Activated B cell treated with CpG ODN at 0.5 μM for 24 hours (primary cell): ENCODE measurements at regions not wholly inside any gene's neighbourhood (a gene's known extent, or its start where the extent isn't known, plus 50 kb on each side); places are given as distances from the start of the nearest gene placed in this dataset.

Experiments
- ATAC-seq: fragments of 200-7000 bp; cut with Tn5 transposase; one replicate; pipeline ENCODE4 v1.10.0; 2021; ENCODE audit warnings: low read depth, mild to moderate bottlenecking, moderate library complexity
- CTCF ChIA-PET: fragments of 350-600 bp; sonication (Branson Sonifier 250); formaldehyde crosslinking; loops from one replicate; lab custom pipeline; 2021; ENCODE audit warnings: antibody characterized with exemption; lab: Charles Lee
- POLR2A ChIA-PET: fragments of 350-600 bp; sonication (Branson Sonifier 250); formaldehyde crosslinking; loops from one replicate; lab custom pipeline; 2021; ENCODE audit warnings: antibody characterized with exemption; lab: Charles Lee
- DNase-seq: peaks from one replicate; pipeline ENCODE4 v3.0.0; 2022
- H3K27ac Mint-ChIP-seq: one replicate; pipeline ENCODE4 v1.8.0; 2020; ENCODE audit warnings: mixed read lengths
- H3K27me3 Mint-ChIP-seq: one replicate; pipeline ENCODE4 v1.8.0; 2021; ENCODE audit warnings: mixed read lengths
- H3K36me3 Mint-ChIP-seq: one replicate; pipeline ENCODE4 v1.8.0; 2021; ENCODE audit warnings: low read depth, mixed read lengths
- H3K4me1 Mint-ChIP-seq: one replicate; pipeline ENCODE4 v1.8.0; 2021; ENCODE audit warnings: mixed read lengths
- H3K4me3 Mint-ChIP-seq: one replicate; pipeline ENCODE4 v1.8.0; 2020; ENCODE audit warnings: mild to moderate bottlenecking, mixed read lengths
- H3K9me3 Mint-ChIP-seq: one replicate; pipeline ENCODE4 v1.8.0; 2020; ENCODE audit warnings: mixed read lengths
- intact Hi-C: fragments of 100-400 bp; cut with micrococcal nuclease; formaldehyde crosslinking; loops from one replicate; pipeline ENCODE4 v1.15.1; 2024
- TF ChIP-seq, protein P1 (sequence below): fragments of 200-600 bp; IDR thresholded peaks from one replicate; pipeline ENCODE4 v1.8.0; 2022; ENCODE audit warnings: antibody characterized with exemption, mild to moderate bottlenecking

- CTCF ChIA-PET = no interaction called here
- Mint-ChIP-seq H3K9me3 (peaks cover 7% of the 10 kb centered on the region), H3K4me1 (no peaks in the 10 kb centered on the region), H3K27me3 (no peaks in the 10 kb centered on the region), H3K36me3 (no peaks in the 10 kb centered on the region), H3K27ac (no peak overlapping the region), H3K4me3 (no peak overlapping the region)
- intact Hi-C loops = no loop called here
- TF ChIP-seq, protein P1, sequence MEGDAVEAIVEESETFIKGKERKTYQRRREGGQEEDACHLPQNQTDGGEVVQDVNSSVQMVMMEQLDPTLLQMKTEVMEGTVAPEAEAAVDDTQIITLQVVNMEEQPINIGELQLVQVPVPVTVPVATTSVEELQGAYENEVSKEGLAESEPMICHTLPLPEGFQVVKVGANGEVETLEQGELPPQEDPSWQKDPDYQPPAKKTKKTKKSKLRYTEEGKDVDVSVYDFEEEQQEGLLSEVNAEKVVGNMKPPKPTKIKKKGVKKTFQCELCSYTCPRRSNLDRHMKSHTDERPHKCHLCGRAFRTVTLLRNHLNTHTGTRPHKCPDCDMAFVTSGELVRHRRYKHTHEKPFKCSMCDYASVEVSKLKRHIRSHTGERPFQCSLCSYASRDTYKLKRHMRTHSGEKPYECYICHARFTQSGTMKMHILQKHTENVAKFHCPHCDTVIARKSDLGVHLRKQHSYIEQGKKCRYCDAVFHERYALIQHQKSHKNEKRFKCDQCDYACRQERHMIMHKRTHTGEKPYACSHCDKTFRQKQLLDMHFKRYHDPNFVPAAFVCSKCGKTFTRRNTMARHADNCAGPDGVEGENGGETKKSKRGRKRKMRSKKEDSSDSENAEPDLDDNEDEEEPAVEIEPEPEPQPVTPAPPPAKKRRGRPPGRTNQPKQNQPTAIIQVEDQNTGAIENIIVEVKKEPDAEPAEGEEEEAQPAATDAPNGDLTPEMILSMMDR = no peak
- ATAC-seq = no peak
- DNase-seq = no peak
- POLR2A ChIA-PET = no interaction called here
Measured at GRCh38 chr1:181335631-181336030, 147.7 kb upstream of the CACNA1E start.

GRCh38 chr1:181341026-181341632, 142.2 kb upstream of the CACNA1E start:
- ATAC-seq = no peak
- H3K4me1 Mint-ChIP-seq = no peaks in the 10 kb centered on the region
- DNase-seq = no peak
- H3K27ac Mint-ChIP-seq = no peak overlapping the region
- no peak overlapping the region for H3K4me3 Mint-ChIP-seq
- ChIA-PET CTCF (no interaction called here), POLR2A (no interaction called here)
- no peaks in the 10 kb centered on the region for H3K36me3 Mint-ChIP-seq
- TF ChIP-seq, protein P1 = no peak
- intact Hi-C loops = no loop called here
- H3K27me3 Mint-ChIP-seq = peaks cover 23% of the 10 kb centered on the region
- peaks cover 7% of the 10 kb centered on the region for H3K9me3 Mint-ChIP-seq

DNA sequence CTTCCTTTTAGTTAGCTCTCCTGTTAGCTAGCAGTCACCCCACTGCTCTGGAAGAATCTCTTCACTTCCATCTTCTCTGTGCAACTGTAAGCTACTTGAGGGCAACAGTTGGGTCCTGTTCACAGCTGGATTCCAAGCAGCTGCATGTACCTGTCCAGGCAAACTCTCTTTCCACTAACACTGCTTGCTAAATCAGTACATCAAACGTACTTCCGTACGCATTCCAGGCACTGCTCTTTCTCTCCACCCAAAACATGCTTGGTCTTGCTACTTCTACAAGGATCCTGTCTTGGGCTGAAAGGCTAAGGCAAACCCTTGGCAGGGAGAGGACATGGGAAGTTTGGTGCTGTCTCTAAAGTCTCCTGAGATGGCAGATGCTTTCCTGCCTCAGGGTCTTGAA, 139.2 kb upstream of the CACNA1E start:
- Mint-ChIP-seq H3K27ac (no peak overlapping the region), H3K27me3 (peaks cover 23% of the 10 kb centered on the region), H3K9me3 (peaks cover 2% of the 10 kb centered on the region), H3K36me3 (no peaks in the 10 kb centered on the region), H3K4me1 (no peaks in the 10 kb centered on the region), H3K4me3 (no peak overlapping the region)
- DNase-seq (no peak), ATAC-seq (no peak)
- ChIA-PET CTCF (no interaction called here), POLR2A (no interaction called here)
- intact Hi-C loops = no loop called here
- TF ChIP-seq, protein P1 = no peak

DNA sequence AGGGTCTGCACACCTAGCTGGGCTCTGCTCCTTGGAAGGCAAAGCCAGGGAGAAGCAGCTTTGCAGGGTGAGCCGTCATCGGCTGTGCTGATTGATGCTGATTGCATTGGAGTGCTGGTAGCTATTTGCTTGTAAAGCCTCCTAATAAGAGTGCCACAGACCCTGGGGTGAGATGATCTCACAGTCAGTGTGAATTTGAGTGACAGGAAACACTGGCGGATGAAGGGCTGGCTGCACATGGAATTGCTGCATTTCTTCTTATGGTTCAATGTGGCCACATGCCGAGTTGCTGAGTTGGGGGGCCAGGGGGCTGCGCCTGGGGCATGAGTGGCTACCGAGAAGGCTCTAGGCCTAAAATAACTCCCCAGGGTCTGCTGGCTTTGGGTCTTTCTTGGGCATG, 138.2 kb upstream of the CACNA1E start:
- intact Hi-C loops = no loop called here
- ChIA-PET CTCF (no interaction called here), POLR2A (no interaction called here)
- Mint-ChIP-seq H3K27me3 (peaks cover 23% of the 10 kb centered on the region), H3K9me3 (no peaks in the 10 kb centered on the region), H3K36me3 (no peaks in the 10 kb centered on the region), H3K4me3 (no peak overlapping the region), H3K4me1 (no peaks in the 10 kb centered on the region), H3K27ac (no peak overlapping the region)
- no peak for ATAC-seq
- no peak for DNase-seq
- TF ChIP-seq, protein P1 = no peak

DNA sequence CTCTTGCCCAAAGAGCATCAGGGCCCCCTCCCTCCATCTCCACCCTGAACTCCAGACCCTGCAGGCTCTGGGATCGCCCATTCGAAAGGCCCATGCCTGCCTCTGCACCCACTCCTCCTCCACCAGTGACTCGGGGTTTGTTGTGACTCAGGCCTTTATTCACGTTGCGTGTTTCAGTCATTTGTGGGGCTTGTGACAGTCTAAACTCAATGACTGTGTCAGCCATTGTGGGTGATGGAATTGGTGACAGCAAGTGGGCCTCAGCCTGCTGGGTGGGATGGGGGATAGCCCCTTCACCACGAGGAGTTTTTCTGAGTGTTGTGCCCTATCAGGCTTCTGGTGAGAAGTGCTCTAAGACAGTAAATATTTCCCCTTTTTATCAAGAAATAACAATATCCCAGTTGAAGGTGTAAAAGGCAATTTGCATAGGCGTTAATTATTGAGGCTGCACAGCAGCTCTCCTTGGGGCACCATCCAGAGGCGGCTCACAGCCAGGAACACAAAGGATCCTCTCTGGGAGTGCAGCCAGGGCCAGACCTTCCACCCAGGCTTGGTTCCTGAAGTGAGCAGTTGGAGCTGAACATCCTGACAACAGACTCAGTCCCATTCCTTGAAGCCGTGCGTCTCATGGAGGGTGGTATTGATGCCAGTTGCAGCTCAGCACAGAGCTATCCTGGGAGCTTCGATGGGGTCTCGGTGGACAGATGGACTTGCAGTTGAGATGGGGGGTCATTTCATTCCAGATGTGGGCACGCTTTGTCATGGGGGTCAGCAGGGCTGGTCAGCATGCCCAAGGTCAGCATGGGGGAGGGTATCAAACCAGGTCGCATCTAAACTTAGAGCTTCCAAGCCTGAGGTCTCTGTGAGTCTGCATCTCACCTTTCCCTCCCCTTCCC, 135.6 kb upstream of the CACNA1E start:
- H3K27me3 Mint-ChIP-seq = peaks cover 15% of the 10 kb centered on the region
- TF ChIP-seq, protein P1 = no peak
- no peak for ATAC-seq
- POLR2A ChIA-PET = no interaction called here
- H3K4me3 Mint-ChIP-seq = no peak overlapping the region
- intact Hi-C loops = no loop called here
- no peak for DNase-seq
- H3K9me3 Mint-ChIP-seq = no peaks in the 10 kb centered on the region
- H3K4me1 Mint-ChIP-seq = no peaks in the 10 kb centered on the region
- no peaks in the 10 kb centered on the region for H3K36me3 Mint-ChIP-seq
- CTCF ChIA-PET = no interaction called here
- H3K27ac Mint-ChIP-seq = no peak overlapping the region
